GM13977 (cell line): ENCODE measurements at regions not wholly inside any gene's neighbourhood (a gene's known extent, or its start where the extent isn't known, plus 50 kb on each side); places are given as distances from the start of the nearest gene placed in this dataset.

Experiments used
- DNase-seq: peaks from one replicate; pipeline ENCODE4 v3.0.0; 2012; ENCODE audit warnings: low spot score
- in situ Hi-C: fragments of 300-500 bp; cut with MboI; formaldehyde crosslinking; loops from one replicate; pipeline ENCODE4 v1.12.0; 2022; ENCODE audit warnings: low sequenced_read_pairs, low pct_unique_long_range_greater_than_20kb, mixed read lengths, inconsistent platforms; ENCODE audit not compliant: unreplicated experiment
- TF ChIP-seq, protein P1 (sequence below): IDR thresholded peaks from 2 replicates; pipeline ENCODE4 v1.5.1; 2012; ENCODE audit warnings: mild to moderate bottlenecking, control low read depth; ENCODE audit not compliant: insufficient read depth; ENCODE audit errors: extremely low read depth, missing control alignments

DNA sequence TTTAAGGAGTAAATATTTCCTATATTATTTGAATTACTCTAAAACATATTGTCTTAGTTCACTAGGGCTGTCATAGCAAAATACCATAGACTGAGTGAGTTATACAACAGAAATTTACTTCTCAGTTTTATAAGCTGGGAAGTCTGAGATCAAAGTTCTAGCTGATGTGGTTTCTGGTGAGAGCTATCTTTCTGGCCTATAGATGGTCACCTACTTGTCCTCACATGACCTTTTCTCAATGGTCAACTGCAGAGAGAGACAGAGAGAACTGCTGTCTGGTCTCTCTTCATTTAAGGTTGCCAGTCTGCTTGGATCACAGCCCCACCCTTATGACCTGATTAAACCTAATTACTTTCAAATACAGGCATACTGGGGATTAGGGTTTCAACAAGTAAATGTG lies 490.9 kb downstream of the FBXO15 start:
- TF ChIP-seq, protein P1, sequence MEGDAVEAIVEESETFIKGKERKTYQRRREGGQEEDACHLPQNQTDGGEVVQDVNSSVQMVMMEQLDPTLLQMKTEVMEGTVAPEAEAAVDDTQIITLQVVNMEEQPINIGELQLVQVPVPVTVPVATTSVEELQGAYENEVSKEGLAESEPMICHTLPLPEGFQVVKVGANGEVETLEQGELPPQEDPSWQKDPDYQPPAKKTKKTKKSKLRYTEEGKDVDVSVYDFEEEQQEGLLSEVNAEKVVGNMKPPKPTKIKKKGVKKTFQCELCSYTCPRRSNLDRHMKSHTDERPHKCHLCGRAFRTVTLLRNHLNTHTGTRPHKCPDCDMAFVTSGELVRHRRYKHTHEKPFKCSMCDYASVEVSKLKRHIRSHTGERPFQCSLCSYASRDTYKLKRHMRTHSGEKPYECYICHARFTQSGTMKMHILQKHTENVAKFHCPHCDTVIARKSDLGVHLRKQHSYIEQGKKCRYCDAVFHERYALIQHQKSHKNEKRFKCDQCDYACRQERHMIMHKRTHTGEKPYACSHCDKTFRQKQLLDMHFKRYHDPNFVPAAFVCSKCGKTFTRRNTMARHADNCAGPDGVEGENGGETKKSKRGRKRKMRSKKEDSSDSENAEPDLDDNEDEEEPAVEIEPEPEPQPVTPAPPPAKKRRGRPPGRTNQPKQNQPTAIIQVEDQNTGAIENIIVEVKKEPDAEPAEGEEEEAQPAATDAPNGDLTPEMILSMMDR, result no peak
- DNase-seq, result no peak
- in situ Hi-C loops, result no loop called here

DNA sequence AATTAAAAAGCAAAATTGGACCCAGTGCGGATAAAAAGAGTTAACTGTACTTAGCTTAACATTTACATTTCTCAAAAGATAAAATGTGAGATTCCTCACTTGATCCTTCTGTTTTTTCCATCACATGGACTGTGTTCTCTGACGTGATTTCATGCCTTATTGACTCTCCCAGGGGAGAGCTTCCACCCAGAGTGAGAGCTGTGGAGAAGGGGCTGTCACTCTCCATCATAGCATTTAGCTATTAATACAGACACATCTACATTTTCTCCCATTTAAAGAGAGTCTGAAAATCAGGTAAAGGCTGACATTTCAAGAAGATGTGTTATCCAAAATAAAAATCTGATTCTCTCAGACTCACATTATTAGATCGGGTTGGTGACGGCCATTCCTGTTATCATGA lies 493.8 kb downstream of the FBXO15 start:
- no peak for DNase-seq
- in situ Hi-C loops, result no loop called here
- TF ChIP-seq, protein P1, result no peak

DNA sequence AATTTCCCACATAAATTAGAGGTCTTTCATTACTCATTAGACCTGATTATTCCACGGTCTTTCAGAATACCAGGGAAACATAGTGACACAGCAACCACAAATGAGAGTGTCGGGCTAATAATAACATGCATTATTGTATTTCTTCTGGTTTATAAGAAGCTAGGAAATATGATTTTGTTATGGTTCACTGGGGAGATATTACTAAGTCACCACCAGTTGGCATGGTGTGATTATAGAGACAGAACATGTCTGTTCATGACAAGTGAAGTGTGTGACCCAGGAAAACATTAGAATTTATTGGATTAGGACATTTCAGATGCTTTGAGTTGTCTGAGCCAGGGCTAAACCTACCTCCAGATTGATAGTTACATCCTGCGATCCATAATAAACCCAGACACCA lies 494.4 kb downstream of the FBXO15 start:
- TF ChIP-seq, protein P1, result no peak
- DNase-seq, result no peak
- in situ Hi-C loops, result no loop called here

DNA sequence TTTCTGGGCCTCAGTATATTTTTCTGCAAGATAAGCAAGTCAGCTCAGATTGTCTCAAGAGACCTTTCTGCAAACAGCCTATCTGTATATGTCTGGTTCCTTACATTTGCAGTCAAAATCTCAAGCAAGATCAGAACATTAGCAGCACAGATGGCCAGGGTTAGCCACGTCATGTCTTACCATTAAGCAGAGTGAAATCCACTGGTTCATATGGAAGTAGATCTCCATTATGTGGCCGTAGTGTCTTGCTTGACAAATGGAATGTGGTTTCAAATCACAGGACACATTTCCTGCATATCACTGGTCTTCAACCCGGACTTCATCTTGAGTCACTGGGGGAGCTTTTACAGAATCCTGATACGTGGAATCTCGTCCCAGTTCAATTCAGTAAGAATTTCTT lies 500.2 kb downstream of the FBXO15 start:
- TF ChIP-seq, protein P1, result no peak
- DNase-seq, result no peak
- in situ Hi-C loops, result no loop called here

DNA sequence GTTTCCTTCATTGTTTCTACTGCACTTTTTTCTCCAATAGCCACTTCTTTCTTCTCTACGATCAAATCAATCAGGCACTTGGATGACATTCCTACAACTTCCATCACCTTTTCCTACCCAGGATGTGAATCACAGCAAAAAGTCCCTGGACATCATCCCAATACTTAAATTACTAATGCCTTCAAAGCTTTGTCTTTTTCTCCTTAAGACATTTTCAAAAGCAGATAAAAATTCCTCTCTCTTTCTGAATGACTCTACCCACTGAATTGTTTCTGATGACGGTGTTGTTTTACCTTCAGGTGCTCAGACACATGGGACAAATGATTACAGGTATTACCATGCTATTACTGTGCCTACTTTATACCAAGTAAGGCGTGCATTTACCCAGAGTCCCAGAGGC lies 500.9 kb downstream of the FBXO15 start:
- in situ Hi-C loops, result no loop called here
- DNase-seq, result no peak
- TF ChIP-seq, protein P1, result no peak

DNA sequence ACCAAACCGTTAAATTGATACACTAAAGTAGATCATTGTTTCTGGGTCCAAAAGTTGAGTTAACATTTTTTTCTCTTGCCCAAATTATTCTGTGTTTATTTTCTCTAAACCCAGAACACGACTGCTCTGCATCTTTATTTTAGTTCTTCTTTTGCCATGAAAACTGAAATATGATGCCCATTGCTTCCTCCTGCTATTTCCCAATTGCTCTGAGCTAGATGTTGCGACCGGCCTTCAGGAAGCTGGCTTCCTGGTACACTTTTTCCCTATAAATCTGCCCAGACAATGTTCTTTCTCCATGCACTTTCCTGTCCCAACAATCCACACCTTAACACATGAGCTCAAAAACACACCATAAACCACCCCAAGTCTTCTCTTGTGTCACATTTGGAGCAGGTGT lies 501.4 kb downstream of the FBXO15 start:
- no peak for DNase-seq
- in situ Hi-C loops, result no loop called here
- TF ChIP-seq, protein P1, result no peak

DNA sequence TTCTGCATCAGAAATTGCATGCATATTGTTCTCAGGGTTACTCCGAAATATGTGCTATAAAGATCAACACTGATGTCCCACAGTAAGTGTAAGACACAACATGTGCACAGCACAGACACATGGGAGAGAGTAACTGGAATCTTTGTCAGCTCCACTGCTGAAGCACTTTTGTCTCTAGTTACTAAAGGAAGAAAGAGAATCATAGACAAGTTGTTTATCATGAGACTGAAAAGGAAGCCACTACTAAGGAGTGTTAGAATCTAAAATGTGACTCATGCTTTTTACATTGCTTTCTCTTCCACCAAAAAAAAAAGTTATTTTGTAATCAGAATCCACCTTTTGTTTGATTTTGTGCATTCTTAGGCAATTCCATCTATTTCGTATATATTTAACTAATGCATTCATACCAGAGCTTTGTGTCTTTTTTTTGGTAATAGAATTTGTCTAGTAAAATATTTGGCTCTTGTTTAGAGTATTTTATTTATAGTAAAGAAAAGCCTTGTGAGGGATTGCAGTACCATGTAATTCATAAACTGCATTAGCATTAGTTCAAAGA lies 502.4 kb downstream of the FBXO15 start:
- in situ Hi-C loops, result no loop called here
- DNase-seq, result no peak
- TF ChIP-seq, protein P1, result no peak
